GM21381 (cell line): ENCODE measurements at regions not wholly inside any gene's neighbourhood (a gene's known extent, or its start where the extent isn't known, plus 50 kb on each side); places are given as distances from the start of the nearest gene placed in this dataset.
"Not testable (repeated sequence)": the region's sequence is repeated elsewhere in the genome, so short reads cannot be mapped to it uniquely, and the experiment has no call there.

ENCODE experiments used
- ATAC-seq: cut with Tn5 transposase; IDR thresholded peaks from one replicate; pipeline ENCODE4 v1.9.1; 2021; ENCODE audit warnings: mild to moderate bottlenecking, moderate library complexity; ENCODE audit not compliant: unreplicated experiment

DNA sequence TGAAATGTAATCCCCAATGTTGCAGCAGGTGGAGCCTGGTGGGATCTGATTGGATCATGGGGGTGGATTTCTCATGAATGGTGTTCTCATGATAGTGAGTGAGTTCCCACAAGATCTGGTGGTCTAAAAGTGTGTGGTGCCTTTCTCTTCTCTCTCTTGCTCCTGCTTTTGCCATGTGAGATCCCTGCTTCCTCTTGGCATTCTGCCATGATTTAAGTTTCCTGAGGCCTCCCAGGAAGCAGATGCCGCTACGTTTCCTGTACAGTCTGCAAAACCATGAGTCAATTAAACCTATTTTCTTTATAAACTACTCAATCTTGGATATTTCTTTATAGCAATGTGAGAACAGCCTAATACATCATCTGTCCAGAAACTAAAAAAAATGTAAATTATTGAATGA, 298.3 kb downstream of the MEX3B start:
- ATAC-seq: no peak

DNA sequence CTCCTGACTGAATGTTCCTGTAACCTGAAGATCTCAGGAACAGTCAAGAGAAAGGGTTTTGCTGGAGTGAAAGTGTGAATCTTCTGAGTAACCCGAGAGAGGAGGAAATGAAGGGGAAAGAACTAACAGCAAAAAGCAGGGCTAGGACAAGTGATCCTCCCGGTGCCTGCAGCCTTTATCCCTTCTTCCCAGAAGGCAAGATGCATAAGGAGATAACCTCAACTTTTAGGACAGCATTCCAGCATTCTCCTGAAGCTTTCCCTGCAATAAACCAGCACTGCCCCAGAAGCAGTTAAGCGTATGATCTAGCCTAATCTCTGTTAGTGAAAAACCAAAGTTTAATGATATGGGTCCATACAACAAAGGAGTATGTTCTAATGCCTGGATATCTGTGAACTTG, 298.8 kb downstream of the MEX3B start:
- no peak for ATAC-seq

DNA sequence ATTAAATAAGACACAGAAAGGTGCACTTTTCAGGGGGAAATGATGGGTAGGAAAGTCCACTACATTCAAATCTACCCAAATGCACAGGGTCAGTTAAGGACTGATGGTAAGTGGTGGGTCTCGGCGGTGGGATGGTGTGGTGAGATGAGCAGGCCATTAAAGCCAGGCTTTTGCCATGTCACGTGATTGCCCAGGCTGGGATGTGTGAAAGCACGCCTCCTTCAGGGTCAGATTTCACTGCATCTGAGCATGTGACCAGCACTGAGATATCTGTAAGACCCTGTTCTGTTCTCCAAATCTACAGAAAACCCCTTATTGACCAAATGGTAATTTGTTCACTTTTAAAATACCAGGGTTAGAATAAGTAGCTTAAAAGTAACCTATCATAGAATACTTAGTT, 301.5 kb downstream of the MEX3B start:
- ATAC-seq: no peak

DNA sequence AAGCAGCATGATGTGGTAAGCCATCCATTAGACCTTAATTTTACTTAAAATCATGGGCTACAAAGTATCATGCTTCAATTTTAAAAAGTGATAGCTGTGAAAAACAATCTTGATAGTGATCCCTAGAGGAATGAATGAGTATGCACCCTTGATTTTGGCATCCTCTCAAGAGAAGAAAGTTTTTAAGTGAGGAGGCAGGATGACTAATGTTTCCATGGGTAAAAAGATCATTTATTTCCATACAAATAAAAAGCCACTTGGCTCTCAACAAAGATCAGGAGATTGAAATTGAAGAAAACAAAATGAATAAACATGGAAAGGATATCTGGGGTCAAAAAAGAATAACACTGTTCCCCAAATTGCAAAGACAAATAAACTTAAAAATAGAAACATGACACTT, 305.4 kb downstream of the MEX3B start:
- no peak for ATAC-seq

DNA sequence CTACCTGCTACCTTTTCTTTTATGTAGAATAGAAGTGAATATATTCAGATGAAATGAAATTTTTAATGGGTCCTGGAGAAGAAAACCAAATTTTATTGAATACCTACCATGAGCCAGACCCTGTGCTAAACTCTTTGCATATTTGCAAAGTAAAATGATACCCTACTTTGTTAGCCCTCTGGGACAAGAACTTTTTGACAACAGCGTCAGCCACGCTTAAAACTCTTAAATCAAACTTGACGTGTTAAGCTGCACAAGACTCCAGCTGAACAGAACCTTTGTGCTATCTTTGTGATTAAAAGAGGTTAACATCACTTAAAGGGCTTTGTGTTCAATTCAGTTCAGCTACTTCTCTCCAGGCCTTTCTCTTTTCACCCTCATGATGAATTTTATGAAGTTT, 316.5 kb downstream of the MEX3B start:
- ATAC-seq: no peak

DNA sequence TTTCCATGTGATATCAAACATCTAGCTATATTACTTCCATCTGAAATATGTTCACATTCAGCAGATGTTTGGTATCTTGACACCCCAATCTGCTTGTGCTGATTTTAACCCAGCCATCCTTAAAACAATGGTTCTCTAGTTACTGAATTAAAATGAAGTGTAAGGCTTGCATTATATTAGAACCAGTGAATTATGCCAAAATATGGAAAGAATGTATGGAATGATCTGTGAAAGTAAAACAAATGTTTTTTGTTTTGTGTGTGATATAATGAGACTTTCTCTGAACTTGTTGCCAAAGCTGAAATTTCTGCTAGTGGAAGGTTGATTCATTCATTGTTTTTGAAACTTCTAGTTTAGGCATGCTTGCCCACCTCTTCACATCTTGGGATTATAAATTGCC, 317.1 kb downstream of the MEX3B start:
- no peak for ATAC-seq

DNA sequence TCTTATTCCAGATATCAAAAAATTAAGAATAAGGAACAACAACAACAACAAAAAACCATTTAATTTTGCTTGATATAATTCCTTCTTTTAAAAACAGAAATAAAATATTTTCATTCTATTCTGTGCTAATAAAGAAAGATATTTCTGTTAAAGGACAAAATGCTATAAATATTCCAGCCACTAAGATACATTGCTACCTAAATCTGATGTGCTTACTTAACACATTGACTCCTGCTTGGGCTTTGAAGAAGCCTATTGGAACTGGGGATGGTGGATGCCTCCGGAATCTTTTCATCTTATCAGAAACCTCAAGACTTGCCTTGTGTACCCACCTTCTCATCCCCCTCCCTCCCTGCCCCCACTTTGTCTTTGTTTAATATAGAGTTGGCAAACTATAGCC, 320.2 kb downstream of the MEX3B start:
- ATAC-seq: no peak

DNA sequence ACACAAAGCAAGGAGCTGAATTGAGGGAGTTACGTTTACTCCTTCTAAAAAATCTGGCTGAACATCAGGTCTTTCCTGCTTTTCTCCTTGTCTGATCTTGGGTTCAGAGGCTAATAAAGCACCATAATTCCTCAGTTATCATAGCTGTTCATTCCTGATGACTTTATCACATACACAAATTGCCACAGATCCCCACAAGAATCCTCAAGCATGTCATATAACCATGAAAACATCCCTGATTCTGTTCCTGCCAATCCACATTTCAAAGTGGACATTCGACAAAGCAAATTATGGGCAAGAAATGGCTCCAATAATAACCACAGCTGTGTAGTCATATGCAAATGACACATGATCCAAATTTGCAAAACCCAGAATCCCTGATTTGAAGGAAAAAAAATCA, 321.3 kb downstream of the MEX3B start:
- no peak for ATAC-seq

DNA sequence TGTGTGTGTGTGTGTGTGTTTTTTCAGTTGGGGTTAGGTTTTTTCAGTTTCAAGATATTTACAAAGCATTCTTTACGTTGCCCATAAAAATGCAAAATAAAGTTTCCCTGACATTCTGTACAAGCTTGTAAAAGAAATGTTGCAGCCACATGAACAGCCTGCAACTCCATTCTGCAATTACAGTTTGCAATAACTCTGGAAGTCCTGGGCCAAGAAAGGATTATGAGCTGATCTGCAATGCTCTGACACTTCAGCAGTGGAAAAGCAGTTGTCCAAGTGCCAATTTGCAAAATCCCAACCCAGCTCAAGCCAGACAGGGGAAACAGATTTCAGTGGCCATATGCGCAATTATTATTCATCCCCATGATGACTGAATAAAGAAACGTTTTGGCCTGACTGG, 322.1 kb downstream of the MEX3B start:
- ATAC-seq: no peak

DNA sequence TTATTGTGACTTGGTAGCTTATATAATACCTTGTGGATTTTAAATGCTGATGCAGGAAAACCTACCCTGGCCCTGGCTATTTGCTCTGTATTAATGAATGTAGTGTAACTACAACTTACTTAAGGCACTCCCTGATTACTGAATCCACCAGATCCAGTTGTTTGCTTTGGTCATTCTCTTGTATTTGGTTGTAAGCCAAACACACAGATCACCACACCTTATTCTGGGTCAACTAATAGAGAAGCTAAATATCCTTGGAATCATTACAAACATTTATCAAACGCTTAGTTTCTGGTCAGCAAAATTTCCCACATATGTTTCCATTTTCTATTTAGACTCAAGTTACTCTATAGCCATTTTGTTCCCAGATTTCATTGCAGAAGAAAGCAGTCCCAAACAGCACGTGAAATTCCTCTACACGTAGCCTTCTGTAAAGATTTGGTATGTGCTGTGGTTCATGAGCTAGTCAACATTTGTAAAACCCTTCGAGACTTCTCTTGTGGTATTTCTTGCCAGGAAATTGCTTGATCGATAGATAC, 322.6 kb downstream of the MEX3B start:
- ATAC-seq: no peak

DNA sequence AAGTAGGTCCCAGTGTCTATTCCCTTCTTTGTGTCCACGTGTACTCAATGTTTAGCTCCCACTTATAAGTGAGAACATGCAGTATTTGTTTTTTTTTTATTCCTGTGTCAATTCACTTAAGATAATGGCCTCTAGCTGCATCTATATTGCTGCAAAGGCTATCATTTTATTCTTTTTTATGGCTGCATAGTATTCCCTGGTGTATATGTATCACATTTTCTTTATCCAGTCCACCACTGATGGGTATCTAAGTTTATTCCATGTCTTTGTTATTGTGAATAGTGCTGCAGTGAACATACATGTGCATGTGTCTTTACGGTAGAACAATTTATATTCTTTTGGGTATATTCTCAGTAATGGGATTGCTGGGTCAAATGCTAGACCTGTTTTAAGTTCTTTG, 329.4 kb downstream of the MEX3B start:
- not testable (repeated sequence) for ATAC-seq

DNA sequence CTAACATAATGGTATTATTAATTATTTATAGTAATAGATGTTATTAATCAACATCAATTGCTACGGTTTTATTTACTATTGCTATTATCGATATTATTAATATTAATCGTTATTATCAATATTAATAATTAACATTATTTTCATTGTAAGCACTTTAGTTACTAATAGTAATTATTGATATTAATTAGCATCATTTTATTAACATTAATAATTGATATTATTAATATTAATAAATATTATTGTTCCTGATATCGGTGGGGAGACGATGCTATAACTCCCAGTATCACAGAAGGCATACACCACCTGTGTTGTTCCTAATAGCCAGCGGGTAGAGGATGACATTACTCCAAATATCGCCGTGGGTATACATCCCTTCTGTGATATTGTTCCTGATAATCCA, 335.5 kb downstream of the MEX3B start:
- no peak for ATAC-seq

DNA sequence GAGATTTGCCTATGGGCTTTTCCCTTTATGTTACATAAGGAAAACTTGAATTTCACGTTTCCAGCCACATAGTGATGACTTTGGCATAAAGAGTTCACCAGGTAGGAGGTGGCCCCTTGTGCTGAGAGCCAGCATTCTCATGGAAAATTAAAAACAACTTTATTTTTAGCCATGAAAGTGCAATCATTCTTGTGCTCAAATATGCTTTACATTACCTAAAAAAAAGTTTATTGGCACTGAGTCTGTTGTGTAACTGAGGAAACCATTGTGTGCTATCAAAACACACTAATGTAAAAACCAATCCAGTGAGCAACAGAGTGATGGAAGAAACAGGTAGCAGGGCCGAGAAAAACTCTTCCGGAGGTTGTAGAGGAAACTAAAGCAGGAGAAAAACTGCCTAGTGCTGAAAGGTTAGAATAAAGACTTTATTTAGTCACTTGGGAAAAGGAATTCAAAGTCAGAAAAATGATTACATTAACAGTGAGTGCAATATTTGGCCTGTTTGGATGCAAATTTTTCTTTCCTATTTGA, 332.9 kb upstream of the TMC3 start:
- ATAC-seq: not testable (repeated sequence)

DNA sequence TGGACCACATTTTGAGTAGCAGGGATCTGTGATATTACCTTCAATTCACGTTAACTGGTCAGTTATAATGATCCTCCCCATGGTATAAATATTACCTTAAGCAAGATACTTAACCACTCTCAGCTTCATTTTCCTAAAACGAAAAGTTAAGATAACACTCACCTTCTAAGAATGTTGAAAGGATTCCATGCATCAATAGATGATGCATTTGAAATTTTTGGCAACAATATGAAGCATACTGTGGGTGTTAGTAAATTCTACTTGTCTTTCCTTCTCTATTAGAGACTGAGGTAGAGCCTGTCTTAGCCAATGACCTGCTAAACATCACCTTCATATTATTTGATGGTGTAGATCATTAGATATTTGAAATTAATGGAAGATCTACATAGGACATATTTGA, 331.7 kb upstream of the TMC3 start:
- not testable (repeated sequence) for ATAC-seq

DNA sequence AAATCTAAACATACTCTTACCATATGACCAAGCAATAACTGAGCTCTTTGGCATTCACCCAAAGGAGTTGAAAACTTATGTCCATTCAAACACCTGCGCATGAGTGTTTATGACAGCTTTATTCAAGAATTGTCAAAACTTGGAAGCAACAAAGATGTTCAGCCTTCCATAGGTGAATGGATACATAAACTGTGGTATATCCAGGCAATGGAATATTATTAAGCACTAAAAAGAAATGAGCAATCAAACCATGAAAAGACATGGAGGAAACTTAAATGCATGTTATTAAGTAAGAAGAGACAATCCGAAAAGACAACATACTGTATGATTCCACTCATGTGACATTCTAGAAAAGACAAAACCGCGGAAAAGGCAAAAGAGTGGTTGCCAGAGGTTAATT, 312.0 kb upstream of the TMC3 start:
- no peak for ATAC-seq

DNA sequence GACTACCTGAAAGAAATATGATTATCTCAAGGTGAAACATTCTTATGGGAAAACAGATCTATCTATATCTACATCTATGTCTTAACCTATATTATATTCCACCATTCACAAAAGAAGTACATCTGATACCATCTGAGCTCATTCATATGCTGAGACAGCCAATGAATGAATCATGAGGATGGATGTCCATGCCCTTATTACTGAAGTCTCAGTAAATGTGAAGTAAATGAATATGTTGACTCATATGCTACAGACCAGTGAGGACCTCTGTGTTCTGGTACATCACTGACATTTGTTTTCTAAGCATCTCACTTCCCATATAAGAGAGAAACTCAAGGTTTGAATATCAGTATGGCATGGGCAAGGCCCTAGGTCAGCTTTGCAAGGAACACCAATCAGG, 311.2 kb upstream of the TMC3 start:
- no peak for ATAC-seq

DNA sequence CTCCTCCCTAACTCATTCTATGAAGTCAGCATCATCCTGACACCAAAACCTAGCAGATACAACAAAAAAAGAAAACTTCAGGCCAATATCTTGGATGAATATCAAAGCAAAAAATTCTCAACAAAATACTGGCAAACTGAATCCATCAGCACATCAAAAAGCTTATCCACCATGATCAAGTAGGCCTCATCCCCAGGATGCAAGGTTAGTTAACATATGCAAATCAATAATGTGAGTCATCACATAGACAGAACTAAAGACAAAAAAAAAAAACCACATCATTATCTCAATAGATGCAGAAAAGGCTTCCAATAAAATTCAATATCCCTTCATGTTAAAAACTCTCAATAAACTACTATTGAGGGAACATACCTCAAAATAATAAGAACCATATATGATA, 306.8 kb upstream of the TMC3 start:
- no peak for ATAC-seq

DNA sequence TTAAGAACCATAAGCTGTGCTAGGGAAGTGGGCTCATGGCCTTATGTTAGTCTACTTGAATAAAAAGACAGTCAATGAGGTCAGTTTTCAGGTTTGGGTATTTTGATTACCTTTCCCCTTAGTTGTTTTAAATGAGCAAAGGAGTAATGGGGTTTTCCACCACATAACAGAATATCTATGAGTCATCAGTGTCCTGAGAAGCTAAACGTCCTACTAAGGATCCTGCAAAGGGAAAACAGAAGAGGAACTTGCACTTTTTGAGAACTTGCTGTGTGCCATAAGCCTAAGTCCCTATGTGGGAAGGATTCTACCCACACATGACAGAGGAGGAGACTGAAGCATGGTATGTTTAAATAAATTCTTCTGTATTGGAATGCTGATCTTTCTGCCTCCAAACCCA, 292.8 kb upstream of the TMC3 start:
- no peak for ATAC-seq

DNA sequence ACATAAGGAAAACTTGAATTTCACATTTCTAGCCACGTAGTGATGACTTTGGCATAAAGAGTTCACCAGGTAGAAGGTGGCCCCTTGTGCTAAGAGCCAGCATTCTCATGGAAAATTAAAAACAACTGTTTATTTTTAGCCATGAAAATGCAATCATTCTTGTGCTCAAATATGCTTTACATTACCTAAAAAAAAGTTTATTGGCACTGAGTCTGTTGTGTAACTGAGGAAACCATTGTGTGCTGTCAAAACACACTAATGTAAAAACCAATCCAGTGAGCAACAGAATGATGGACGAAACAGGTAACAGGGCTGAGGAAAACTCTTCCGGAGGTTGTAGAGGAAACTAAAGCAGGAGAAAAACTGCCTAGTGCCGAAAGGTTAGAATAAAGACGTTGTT, 287.0 kb upstream of the TMC3 start:
- no peak for ATAC-seq

DNA sequence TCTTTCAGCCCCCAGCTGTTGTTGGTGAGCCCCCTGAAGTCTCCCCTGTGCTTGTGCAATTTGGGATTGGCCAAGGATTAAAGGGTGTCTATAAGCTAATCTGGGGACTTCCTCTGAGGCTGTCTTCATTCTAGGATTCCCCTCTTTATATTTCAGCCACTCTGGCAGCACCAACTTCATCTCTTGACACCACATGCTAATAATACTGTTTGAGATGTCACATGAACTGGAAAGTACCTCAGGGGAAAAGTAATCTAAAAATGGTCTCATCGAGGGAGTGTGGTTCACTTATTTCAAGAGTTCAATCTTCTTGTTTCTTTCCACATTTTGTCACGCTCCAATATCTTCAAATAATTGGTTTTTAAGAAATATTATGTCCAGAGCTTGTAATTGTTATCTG, 279.2 kb upstream of the TMC3 start:
- no peak for ATAC-seq

DNA sequence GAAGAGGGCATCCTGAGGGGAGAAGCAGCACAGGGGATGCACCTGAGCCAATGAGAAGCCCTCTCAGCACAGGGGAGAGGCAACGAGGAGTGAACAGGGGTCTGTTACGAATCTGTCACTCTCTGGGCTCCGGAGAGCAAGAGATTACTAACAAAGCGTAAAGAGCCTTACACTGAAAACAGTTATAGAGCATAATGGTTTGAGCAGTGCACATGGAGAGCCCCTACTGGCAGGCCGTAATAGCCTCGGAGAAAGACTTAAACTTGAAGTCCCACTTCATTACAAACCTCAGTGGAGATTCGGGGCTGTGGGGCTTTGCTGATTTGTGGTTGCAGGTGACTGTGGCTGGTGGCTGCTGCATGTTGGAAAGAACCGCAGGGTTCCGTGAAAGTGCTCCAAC, 271.5 kb upstream of the TMC3 start:
- no peak for ATAC-seq

DNA sequence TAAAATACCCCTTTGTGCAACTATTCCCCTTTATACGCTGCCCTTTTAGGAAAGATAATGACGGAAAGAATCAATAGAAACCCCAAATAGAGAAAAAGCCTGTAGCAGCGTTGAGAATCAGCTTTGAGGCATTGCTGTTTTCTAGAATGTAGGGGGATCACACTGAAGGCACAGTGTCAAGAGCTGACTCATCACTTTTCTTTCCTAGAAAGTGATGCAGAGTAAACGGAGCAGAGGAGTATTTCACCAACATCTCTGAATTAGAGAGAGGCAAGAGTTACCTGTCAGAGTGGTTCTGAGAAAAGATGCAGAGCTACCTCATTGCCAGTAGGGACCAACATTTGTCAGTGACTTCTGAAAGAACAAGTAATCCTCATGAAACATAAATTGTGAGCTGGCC, 269.8 kb upstream of the TMC3 start:
- ATAC-seq: no peak

DNA sequence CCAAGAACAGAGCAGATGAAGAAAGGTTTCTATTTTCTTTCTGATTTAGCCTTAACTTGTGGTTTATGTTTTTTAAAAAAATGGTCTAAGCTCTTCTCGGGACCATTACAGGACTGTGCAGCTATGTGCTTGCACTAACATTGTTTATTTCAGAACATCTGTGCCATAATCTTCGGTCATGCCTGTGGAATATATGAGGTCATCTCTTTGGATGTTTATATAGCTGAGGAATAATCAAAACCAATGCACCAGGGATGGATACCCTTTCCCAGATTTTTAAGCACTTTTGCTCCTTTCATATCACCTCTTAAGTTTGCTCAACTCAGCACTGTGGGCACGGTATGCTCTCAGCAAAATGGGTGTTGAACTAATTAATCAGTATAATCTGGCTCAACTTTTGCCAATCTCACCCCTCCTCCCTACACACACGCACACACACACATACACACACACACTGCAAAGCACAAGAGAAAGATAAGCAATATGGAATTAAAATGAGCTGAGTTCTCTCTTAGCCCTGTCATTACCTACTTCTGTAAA, 268.5 kb upstream of the TMC3 start:
- no peak for ATAC-seq
